ENCODE measurements at regions not wholly inside any gene's neighbourhood (a gene's known extent, or its start where the extent isn't known, plus 50 kb on each side); places are given as distances from the start of the nearest gene placed in this dataset.

DNA sequence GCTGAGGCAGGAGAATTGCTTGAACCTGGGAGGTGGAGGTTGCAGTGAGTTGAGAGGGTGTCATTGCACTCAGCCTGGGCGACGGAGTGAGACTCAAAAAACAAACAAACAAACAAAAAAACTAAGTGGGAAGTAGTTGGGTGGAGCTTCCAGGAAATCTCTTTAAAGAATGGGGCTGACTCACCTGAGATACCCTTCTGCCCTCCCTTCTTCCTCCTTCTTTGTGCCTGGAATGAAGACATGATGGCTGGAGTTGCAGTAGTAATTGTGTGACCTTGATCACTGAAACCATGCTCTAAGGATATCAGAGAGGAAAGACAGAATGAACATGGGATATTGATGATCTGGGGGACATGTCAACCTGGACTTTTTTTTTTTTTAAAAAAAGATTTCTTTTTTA is 87.6 kb upstream of the MED13L start:
- no peak overlapping the region for H3K4me3 ChIP-seq
- H3K4me1 ChIP-seq = no peaks in the 10 kb centered on the region
- H3K27ac ChIP-seq = no peak overlapping the region
- H3K9me3 ChIP-seq = no peaks in the 10 kb centered on the region
- H3K27me3 ChIP-seq = no peaks in the 10 kb centered on the region
- no peaks in the 10 kb centered on the region for H3K36me3 ChIP-seq
- no peak for DNase-seq (ENCODE audit: low spot score)
- TF ChIP-seq, protein P1, sequence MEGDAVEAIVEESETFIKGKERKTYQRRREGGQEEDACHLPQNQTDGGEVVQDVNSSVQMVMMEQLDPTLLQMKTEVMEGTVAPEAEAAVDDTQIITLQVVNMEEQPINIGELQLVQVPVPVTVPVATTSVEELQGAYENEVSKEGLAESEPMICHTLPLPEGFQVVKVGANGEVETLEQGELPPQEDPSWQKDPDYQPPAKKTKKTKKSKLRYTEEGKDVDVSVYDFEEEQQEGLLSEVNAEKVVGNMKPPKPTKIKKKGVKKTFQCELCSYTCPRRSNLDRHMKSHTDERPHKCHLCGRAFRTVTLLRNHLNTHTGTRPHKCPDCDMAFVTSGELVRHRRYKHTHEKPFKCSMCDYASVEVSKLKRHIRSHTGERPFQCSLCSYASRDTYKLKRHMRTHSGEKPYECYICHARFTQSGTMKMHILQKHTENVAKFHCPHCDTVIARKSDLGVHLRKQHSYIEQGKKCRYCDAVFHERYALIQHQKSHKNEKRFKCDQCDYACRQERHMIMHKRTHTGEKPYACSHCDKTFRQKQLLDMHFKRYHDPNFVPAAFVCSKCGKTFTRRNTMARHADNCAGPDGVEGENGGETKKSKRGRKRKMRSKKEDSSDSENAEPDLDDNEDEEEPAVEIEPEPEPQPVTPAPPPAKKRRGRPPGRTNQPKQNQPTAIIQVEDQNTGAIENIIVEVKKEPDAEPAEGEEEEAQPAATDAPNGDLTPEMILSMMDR (IDR thresholded peaks at IDR 0.05) = no peak

DNA sequence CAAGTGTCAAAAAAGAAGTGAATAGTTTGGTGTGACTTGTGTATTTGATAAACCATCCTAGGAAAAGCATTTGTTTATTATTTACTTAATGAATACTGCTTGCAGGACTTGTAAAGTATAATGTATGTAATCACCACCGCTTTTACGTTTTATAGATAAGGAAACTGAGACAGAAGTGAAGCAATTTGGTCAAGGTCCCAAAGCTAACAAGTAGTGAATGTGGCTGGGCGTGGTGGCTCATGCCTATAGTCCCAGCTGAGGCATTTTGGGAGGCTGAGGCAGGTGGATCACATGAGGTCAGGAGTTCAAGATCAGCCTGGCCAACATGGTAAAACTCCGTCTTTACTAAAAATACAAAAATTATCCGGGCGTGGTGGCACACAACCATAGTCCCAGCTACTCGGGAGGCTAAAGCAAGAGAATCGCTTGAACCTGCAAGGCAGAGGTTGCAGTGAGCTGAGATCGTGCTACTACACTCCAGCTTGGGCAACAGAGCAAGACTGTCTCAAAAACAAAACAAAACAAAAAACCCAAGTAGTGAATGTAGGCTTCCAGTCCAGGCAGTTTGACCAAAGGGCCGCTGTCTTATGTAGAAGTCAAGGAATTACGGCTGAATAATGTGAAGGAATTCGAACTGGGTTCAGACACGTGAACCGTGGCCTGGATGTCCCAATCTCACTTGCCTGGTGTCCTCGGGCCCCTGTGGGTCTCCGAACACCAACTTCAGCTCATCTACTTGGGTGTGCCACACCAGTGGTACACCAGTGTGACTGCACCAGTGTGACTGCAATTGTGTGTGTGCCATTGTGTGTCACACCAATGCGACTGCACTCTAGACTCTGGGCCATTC is 88.3 kb upstream of the MED13L start:
- TF ChIP-seq, protein P1 (IDR thresholded peaks at IDR 0.05) = no peak
- no peaks in the 10 kb centered on the region for H3K4me1 ChIP-seq
- no peak overlapping the region for H3K27ac ChIP-seq
- no peak for DNase-seq (ENCODE audit: low spot score)
- no peaks in the 10 kb centered on the region for H3K36me3 ChIP-seq
- H3K9me3 ChIP-seq = no peaks in the 10 kb centered on the region
- H3K27me3 ChIP-seq = no peaks in the 10 kb centered on the region
- no peak overlapping the region for H3K4me3 ChIP-seq

DNA sequence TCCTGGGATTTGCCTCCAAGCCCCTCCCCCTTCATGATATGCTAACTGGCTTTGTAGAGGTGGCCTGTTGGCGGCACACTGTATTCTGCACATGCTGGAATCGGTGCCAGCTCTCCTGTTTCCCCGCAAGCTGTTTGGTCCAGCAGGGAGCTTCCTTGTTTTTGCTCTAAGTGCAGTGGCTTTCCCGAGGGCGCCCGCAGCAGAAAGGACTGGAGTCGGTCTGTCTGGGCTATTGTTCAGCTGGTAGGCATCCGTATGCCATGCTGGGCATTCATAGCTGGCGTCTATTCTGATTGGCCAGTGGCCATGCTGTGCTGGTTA is 88.9 kb upstream of the MED13L start:
- no peak overlapping the region for H3K27ac ChIP-seq
- no peak overlapping the region for H3K4me3 ChIP-seq
- DNase-seq (ENCODE audit: low spot score) = no peak
- no peaks in the 10 kb centered on the region for H3K27me3 ChIP-seq
- TF ChIP-seq, protein P1 (IDR thresholded peaks at IDR 0.05) = no peak
- H3K4me1 ChIP-seq = no peaks in the 10 kb centered on the region
- no peaks in the 10 kb centered on the region for H3K36me3 ChIP-seq
- no peaks in the 10 kb centered on the region for H3K9me3 ChIP-seq

DNA sequence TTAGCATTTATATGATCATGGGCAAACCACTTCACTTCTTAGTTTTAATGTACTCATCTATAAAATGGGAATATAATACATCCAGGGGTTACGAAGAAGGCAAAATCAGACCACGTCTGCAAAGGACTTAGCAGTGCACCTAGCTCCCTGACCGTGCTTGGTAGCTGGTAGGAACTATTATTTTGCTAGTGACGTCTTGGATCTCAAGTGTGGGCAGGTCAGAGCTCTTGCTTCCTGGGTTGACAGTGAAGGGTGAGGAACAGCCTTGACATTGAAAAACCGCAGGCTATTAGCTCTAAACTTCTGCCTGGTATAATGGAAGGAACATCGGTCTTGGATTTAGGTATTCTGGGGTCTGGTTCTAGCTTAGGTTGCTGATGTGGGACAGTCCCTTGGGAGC is 89.3 kb upstream of the MED13L start:
- no peaks in the 10 kb centered on the region for H3K36me3 ChIP-seq
- H3K27ac ChIP-seq = no peak overlapping the region
- H3K27me3 ChIP-seq = no peaks in the 10 kb centered on the region
- no peaks in the 10 kb centered on the region for H3K4me1 ChIP-seq
- TF ChIP-seq, protein P1 (IDR thresholded peaks at IDR 0.05) = no peak
- H3K9me3 ChIP-seq = no peaks in the 10 kb centered on the region
- no peak for DNase-seq (ENCODE audit: low spot score)
- no peak overlapping the region for H3K4me3 ChIP-seq

DNA sequence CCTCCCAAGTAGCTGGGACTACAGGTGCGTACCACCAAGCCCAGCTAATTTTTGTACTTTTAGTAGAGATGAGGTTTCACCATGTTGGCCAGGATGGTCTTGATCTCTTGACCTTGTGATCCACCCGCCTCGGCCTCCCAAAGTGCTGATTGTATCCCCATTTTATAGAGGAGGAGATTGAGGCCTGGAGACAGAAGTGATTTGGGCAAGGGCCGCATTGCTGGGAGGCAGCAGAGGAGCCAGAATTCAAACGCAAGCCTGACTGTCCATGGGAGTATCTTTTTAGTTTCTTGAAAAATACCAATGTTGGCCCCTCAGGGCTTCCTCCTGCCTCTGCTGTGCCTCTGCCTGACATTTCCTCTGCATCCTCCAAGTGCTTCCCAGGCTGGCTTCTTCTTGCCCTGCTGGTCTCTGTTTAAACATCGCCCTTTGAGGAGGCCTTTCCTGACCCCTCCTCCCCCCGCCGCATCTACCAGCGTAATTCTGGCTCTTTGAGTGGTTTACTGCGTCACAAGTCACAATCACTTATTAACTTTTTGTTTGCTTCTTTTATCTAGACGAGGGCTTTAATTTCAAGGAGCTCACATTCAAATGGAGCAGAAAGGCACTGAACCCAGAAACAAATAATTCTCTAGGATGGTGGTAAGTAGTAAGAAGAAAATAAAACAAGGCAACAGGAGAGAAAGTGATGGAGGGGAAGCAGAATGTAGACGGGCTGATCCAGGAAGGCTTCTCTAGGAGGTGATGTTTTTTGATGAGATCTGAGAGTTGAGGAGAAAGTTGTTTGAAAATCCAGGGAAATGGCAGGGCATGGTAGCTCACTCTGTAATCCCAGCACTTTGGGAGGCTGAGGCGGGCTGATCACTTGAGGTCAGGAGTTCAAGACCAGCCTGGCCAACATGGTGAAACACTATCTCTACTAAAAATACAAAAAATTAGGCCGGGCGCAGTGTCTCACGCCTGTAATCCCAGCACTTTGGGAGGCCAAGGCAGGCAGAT is 91.0 kb upstream of the MED13L start:
- no peak for DNase-seq (ENCODE audit: low spot score)
- Histone ChIP-seq H3K27me3 (no peaks in the 10 kb centered on the region), H3K27ac (no peak overlapping the region), H3K4me1 (no peaks in the 10 kb centered on the region), H3K4me3 (no peak overlapping the region), H3K36me3 (no peaks in the 10 kb centered on the region), H3K9me3 (no peaks in the 10 kb centered on the region)
- TF ChIP-seq, protein P1 (IDR thresholded peaks at IDR 0.05) = no peak

Measured in right atrium auricular region (tissue), 2 donors.